SK-N-SH (cell line): ENCODE measurements at regions not wholly inside any gene's neighbourhood (a gene's known extent, or its start where the extent isn't known, plus 50 kb on each side); places are given as distances from the start of the nearest gene placed in this dataset.

ENCODE experiments used
- CTCF ChIA-PET: fragments of 300-600, 350-600 bp; formaldehyde crosslinking; extraction: SDS; loops from one replicate; lab custom pipeline; 2021; lab: Yijun Ruan, JAX
- POLR2A ChIA-PET: fragments of 350-600 bp; sonication (Branson Sonifier 250); formaldehyde crosslinking; extraction: SDS; loops from one replicate; lab custom pipeline; 2020; ENCODE audit warnings: antibody characterized with exemption, inconsistent platforms; lab: Yijun Ruan, JAX
- DNase-seq: peaks from one replicate; pipeline ENCODE4 v3.0.0; 2012
- H2AFZ ChIP-seq: fragments of 200-600 bp; sonication (generic); 2 replicates; pipeline ENCODE4 v1.8.1; 2016; ENCODE audit warnings: antibody characterized with exemption, mild to moderate bottlenecking, low read depth
- H3F3A ChIP-seq: fragments of 200-600 bp; sonication (generic); replicated peaks from 2 replicates; pipeline ENCODE3; 2016; ENCODE audit warnings: antibody characterized with exemption, mild to moderate bottlenecking; ENCODE audit not compliant: insufficient read depth
- H3K27ac ChIP-seq, 2 experiments: fragments of 200-500 bp in 1 of 2; fragments of 200-600 bp in 1 of 2; sonication (Bioruptor generic) in 1 of 2; sonication (generic), shearing (Covaris generic) in 1 of 2; 2 replicates each; pipeline versions ENCODE4 v1.5.1 to v1.6.1; 2014 to 2016; ENCODE audit warnings: low read depth in 2 of 2, inconsistent platforms in 1 of 2, low read length in 1 of 2, mild to moderate bottlenecking in 1 of 2, mixed read lengths in 1 of 2
- H3K27me3 ChIP-seq: fragments of 200-600 bp; sonication (generic), shearing (Covaris generic); 2 replicates; pipeline ENCODE4 v1.6.1; 2016; ENCODE audit warnings: mixed run types; ENCODE audit not compliant: insufficient read depth
- H3K36me3 ChIP-seq, 2 experiments: fragments of 200-500 bp in 1 of 2; fragments of 200-600 bp in 1 of 2; sonication (Bioruptor generic) in 1 of 2; sonication (generic) in 1 of 2; replicated peaks in 1 of 2; 2 replicates each; pipeline versions ENCODE3 to v1.5.1; 2014 to 2016; ENCODE audit warnings: low read length in 1 of 2, mild to moderate bottlenecking in 1 of 2; ENCODE audit not compliant: insufficient read depth in 2 of 2, control insufficient read depth in 1 of 2
- H3K4me1 ChIP-seq, 2 experiments: fragments of 200-500 bp in 1 of 2; fragments of 200-600 bp in 1 of 2; sonication (Bioruptor generic) in 1 of 2; sonication (generic), shearing (Covaris generic) in 1 of 2; 2 replicates each; pipeline versions ENCODE4 v1.5.1 to v1.6.1; 2014 to 2016; ENCODE audit warnings: low read depth in 1 of 2, low read length in 1 of 2, mixed run types in 1 of 2; ENCODE audit not compliant: insufficient read depth in 2 of 2, control insufficient read depth in 1 of 2
- H3K4me2 ChIP-seq: fragments of 200-600 bp; sonication (generic), shearing (Covaris generic); 2 replicates; pipeline ENCODE4 v1.6.1; 2017; ENCODE audit warnings: mixed run types
- H3K4me3 ChIP-seq, 2 experiments: fragments of 200-500 bp in 1 of 2; fragments of 200-600 bp in 1 of 2; sonication (Bioruptor generic) in 1 of 2; sonication (generic), shearing (Covaris generic) in 1 of 2; 2 replicates each; pipeline versions ENCODE4 v1.5.1 to v1.8.1; 2014 to 2016; ENCODE audit warnings: low read depth in 2 of 2, inconsistent platforms in 1 of 2, low read length in 1 of 2, mild to moderate bottlenecking in 1 of 2, mixed read lengths in 1 of 2, moderate library complexity in 1 of 2
- H3K79me2 ChIP-seq: fragments of 200-600 bp; sonication (generic); 2 replicates; pipeline ENCODE4 v1.8.1; 2017; ENCODE audit warnings: mild to moderate bottlenecking; ENCODE audit not compliant: insufficient read depth
- H3K9ac ChIP-seq: fragments of 200-600 bp; sonication (generic); 2 replicates; pipeline ENCODE4 v1.6.1; 2017; ENCODE audit warnings: mixed run types
- H3K9me2 ChIP-seq: fragments of 200-600 bp; sonication (generic); 2 replicates; pipeline ENCODE4 v1.6.1; 2017; ENCODE audit warnings: mixed run types
- H3K9me3 ChIP-seq: fragments of 200-600 bp; sonication (generic); 2 replicates; pipeline ENCODE4 v1.6.1; 2017; ENCODE audit warnings: mixed run types, mild to moderate bottlenecking, moderate library complexity
- H4K20me1 ChIP-seq: fragments of 200-600 bp; sonication (generic); 2 replicates; pipeline ENCODE4 v1.6.1; 2017; ENCODE audit warnings: mild to moderate bottlenecking, mixed run types; ENCODE audit not compliant: insufficient read depth
- CHD2 ChIP-seq: fragments of 150-350 bp; IDR thresholded peaks from 2 replicates; pipeline ENCODE4 v1.6.1; 2018; ENCODE audit warnings: low read length; ENCODE audit not compliant: partially characterized antibody
- CTCF ChIP-seq: fragments of 200-600 bp; sonication (generic); IDR thresholded peaks from 2 replicates; pipeline ENCODE4 v1.6.1; 2017; ENCODE audit warnings: antibody characterized with exemption, mild to moderate bottlenecking, moderate library complexity
- ELF1 ChIP-seq: IDR thresholded peaks from 2 replicates; pipeline ENCODE4 v1.4.0; 2012
- EZH2phosphoT487 ChIP-seq: fragments of 200-600 bp; sonication (generic); IDR thresholded peaks from 2 replicates; pipeline ENCODE4 v1.6.1; 2017; ENCODE audit warnings: low read depth, mixed run types, mild to moderate bottlenecking, antibody characterized with exemption, moderate library complexity, borderline replicate concordance
- FOXJ3 ChIP-seq: sonication (generic); formaldehyde crosslinking; IDR thresholded peaks from 2 replicates; pipeline ENCODE4 v1.5.1; 2020; ENCODE audit warnings: mild to moderate bottlenecking, missing genetic modification reagents
- JUND ChIP-seq: IDR thresholded peaks from 2 replicates; pipeline ENCODE4 v1.4.0; 2012
- MAX ChIP-seq: IDR thresholded peaks from 2 replicates; pipeline ENCODE4 v1.4.0; 2012; ENCODE audit warnings: low read depth
- MEF2A ChIP-seq: IDR thresholded peaks from 2 replicates; pipeline ENCODE4 v1.4.0; 2012; ENCODE audit warnings: low read depth, borderline replicate concordance
- MXI1 ChIP-seq: IDR thresholded peaks from 2 replicates; pipeline ENCODE4 v1.6.1; 2012; ENCODE audit warnings: mild to moderate bottlenecking, low read depth, low read length, improper control_type of control experiment
- NRF1 ChIP-seq: IDR thresholded peaks from 2 replicates; pipeline ENCODE4 v1.6.1; 2012; ENCODE audit warnings: low read depth, mild to moderate bottlenecking, low read length
- PBX3 ChIP-seq: IDR thresholded peaks from 2 replicates; pipeline ENCODE4; 2012
- RAD21 ChIP-seq: IDR thresholded peaks from 2 replicates; pipeline ENCODE4 v1.6.1; 2012; ENCODE audit warnings: mild to moderate bottlenecking, low read length
- RCOR1 ChIP-seq: fragments of 150-350 bp; IDR thresholded peaks from 2 replicates; pipeline ENCODE4 v1.6.1; 2017; ENCODE audit warnings: antibody characterized with exemption, low read length
- SIN3A ChIP-seq: IDR thresholded peaks from 2 replicates; pipeline ENCODE4 v1.6.1; 2012; ENCODE audit warnings: low read depth, mild to moderate bottlenecking, low read length, moderate library complexity, borderline replicate concordance
- TAF1 ChIP-seq: IDR thresholded peaks from 2 replicates; pipeline ENCODE4 v1.6.1; 2012; ENCODE audit warnings: low read depth, mild to moderate bottlenecking, low read length, moderate library complexity, borderline replicate concordance
- USF1 ChIP-seq: IDR thresholded peaks from 2 replicates; pipeline ENCODE4 v1.4.0; 2012; ENCODE audit warnings: low read depth, borderline replicate concordance
- YY1 ChIP-seq: IDR thresholded peaks from 2 replicates; pipeline ENCODE4 v1.4.0; 2012; ENCODE audit warnings: low read depth, mild to moderate bottlenecking
- WGBS: methylation state at CpG from one replicate; pipeline ENCODE4 v1.1.6; 2017; ENCODE audit warnings: low lambda C conversion rate; 5-methylcytosine and 5-hydroxymethylcytosine counted together

- no peaks in the 10 kb centered on the region for H3F3A ChIP-seq
- no peak overlapping the region for H3K27ac ChIP-seq
- no peaks in the 10 kb centered on the region for H3K27me3 ChIP-seq
- no peak overlapping the region for H3K9ac ChIP-seq
- POLR2A ChIA-PET = no interaction called here
- no peaks in the 10 kb centered on the region for H4K20me1 ChIP-seq
- no peak overlapping the region for H2AFZ ChIP-seq
- CTCF ChIA-PET = interaction anchor here (0.7 kb wide), 1 partner anchor 890 kb away, joined by 3 read pairs; no protein-coding TSS in a partner anchor
- H3K79me2 ChIP-seq = no peaks in the 10 kb centered on the region
- no peaks in the 10 kb centered on the region for H3K36me3 ChIP-seq
- no peaks in the 10 kb centered on the region for H3K9me3 ChIP-seq
- TF ChIP-seq RCOR1 (no peak), ELF1 (no peak), MXI1 (no peak), USF1 (no peak), PBX3 (no peak), EZH2phosphoT487 (no peak), FOXJ3 (CRISPR knock-in tag) (no peak)
- H3K4me1 ChIP-seq = no peaks in the 10 kb centered on the region
- H3K4me3 ChIP-seq = no peak overlapping the region
- H3K4me2 ChIP-seq = no peak overlapping the region
- H3K9me2 ChIP-seq = no peaks in the 10 kb centered on the region
- no peak for DNase-seq
- WGBS = 5% methylated on average over 4 of the region's 4 CpGs
Observed at GRCh38 chr21:19557046-19557445, 1153.5 kb upstream of the TMPRSS15 start.

- Histone ChIP-seq H3K9me3 (no peaks in the 10 kb centered on the region), H3K9me2 (no peaks in the 10 kb centered on the region), H3K36me3 (no peaks in the 10 kb centered on the region), H3K9ac (no peak overlapping the region), H3K4me2 (no peak overlapping the region), H3K27me3 (no peaks in the 10 kb centered on the region), H3K4me1 (no peaks in the 10 kb centered on the region), H4K20me1 (no peaks in the 10 kb centered on the region), H2AFZ (no peak overlapping the region), H3K4me3 (no peak overlapping the region), H3K27ac (no peak overlapping the region), H3F3A (no peaks in the 10 kb centered on the region), H3K79me2 (no peaks in the 10 kb centered on the region)
- ChIA-PET POLR2A (no interaction called here), CTCF (interaction anchor here (0.7 kb wide), 1 partner anchor 891 kb away, joined by 3 read pairs; no protein-coding TSS in a partner anchor)
- TF ChIP-seq YY1 = no peak
- no peak for TF ChIP-seq MAX
- no peak for DNase-seq
- WGBS = 4% methylated on average over 4 of the region's 4 CpGs
Observed at GRCh38 chr21:19557488-19557887, 1153.9 kb upstream of the TMPRSS15 start.

- DNase-seq = no peak
- no peaks in the 10 kb centered on the region for H3K9me3 ChIP-seq
- no peaks in the 10 kb centered on the region for H3K79me2 ChIP-seq
- CTCF ChIA-PET = no interaction called here
- H3K4me1 ChIP-seq = no peaks in the 10 kb centered on the region
- H3K27me3 ChIP-seq = no peaks in the 10 kb centered on the region
- H3K9ac ChIP-seq = no peak overlapping the region
- no peak overlapping the region for H3K4me3 ChIP-seq
- H3K9me2 ChIP-seq = no peaks in the 10 kb centered on the region
- TF ChIP-seq MEF2A (no peak), YY1 (no peak), SIN3A (no peak), CHD2 (no peak), RCOR1 (no peak), JUND (no peak), RAD21 (no peak), ELF1 (no peak), NRF1 (no peak), CTCF (no peak), TAF1 (no peak)
- H3K4me2 ChIP-seq = no peak overlapping the region
- no peaks in the 10 kb centered on the region for H3F3A ChIP-seq
- H2AFZ ChIP-seq = no peak overlapping the region
- H3K36me3 ChIP-seq = no peaks in the 10 kb centered on the region
- 68% methylated on average over 3 of the region's 3 CpGs for WGBS
- no peak overlapping the region for H3K27ac ChIP-seq
- POLR2A ChIA-PET = no interaction called here
- no peaks in the 10 kb centered on the region for H4K20me1 ChIP-seq
Observed at GRCh38 chr21:19565587-19565986, 1162.0 kb upstream of the TMPRSS15 start.
